ENCODE measurements at regions not wholly inside any gene's neighbourhood (a gene's known extent, or its start where the extent isn't known, plus 50 kb on each side); places are given as distances from the start of the nearest gene placed in this dataset.

- Histone ChIP-seq H3K27ac (no peak overlapping the region), H3K27me3 (no peaks in the 10 kb centered on the region), H3K9me3 (no peaks in the 10 kb centered on the region), H3K4me1 (peaks cover 11 to 20% of the 10 kb centered on the region in 2 donors), H3K36me3 (no peaks in the 10 kb centered on the region), H3K4me3 (no peak overlapping the region)
- TF ChIP-seq POLR2A (IDR thresholded peaks at IDR 0.05): no peak
- DNase-seq: no peak
- no peak for ATAC-seq
- in situ Hi-C loops (cut with MboI; ENCODE audit: low sequenced_read_pairs in 4 of 4) (no loop called here), intact Hi-C loops (cut with DNase I; ENCODE audit: low total_unique reads) (no loop called here)
Measured at GRCh38 chr5:152226191-152226590, 178.9 kb downstream of the NMUR2 start.

- Histone ChIP-seq H3K4me3 (no peak overlapping the region), H3K9me3 (no peaks in the 10 kb centered on the region), H3K27me3 (no peaks in the 10 kb centered on the region), H3K27ac (peak overlapping the region; percentile 21 to 67 (median 43)), H3K4me1 (peaks cover 11 to 20% of the 10 kb centered on the region in 2 donors), H3K36me3 (no peaks in the 10 kb centered on the region)
- no peak for TF ChIP-seq POLR2A (IDR thresholded peaks at IDR 0.05)
- TF ChIP-seq CTCF (IDR thresholded peaks at IDR 0.05 in 4 of 5, conservative IDR thresholded peaks at IDR 0.05 in 1 of 5): no peak
- ATAC-seq: peak; percentile 47 to 81
- in situ Hi-C loops (cut with MboI; ENCODE audit: low sequenced_read_pairs in 4 of 4) (no loop called here), intact Hi-C loops (cut with DNase I; ENCODE audit: low total_unique reads) (no loop called here)
- no peak for DNase-seq
Measured at GRCh38 chr5:152221721-152222629, 183.1 kb downstream of the NMUR2 start.

- intact Hi-C loops (cut with DNase I; ENCODE audit: low total_unique reads): no loop called here
- H3K36me3 ChIP-seq: no peaks in the 10 kb centered on the region
- H3K4me3 ChIP-seq: no peak overlapping the region
- peak in 1 of 2 donors; percentile 48 for ATAC-seq
- no peaks in the 10 kb centered on the region for H3K9me3 ChIP-seq
- no peak for DNase-seq
- H3K4me1 ChIP-seq: peaks cover 11 to 17% of the 10 kb centered on the region in 2 donors
- no peak overlapping the region for H3K27ac ChIP-seq
- in situ Hi-C loops (cut with MboI; ENCODE audit: low sequenced_read_pairs in 4 of 4): no loop called here
- no peaks in the 10 kb centered on the region for H3K27me3 ChIP-seq
- no peak for TF ChIP-seq CTCF (IDR thresholded peaks at IDR 0.05 in 4 of 5, conservative IDR thresholded peaks at IDR 0.05 in 1 of 5)
- TF ChIP-seq POLR2A (IDR thresholded peaks at IDR 0.05): no peak
Measured at GRCh38 chr5:152218694-152219093, 186.4 kb downstream of the NMUR2 start.

GRCh38 chr5:152205804-152206203 is 199.3 kb downstream of the NMUR2 start:
- intact Hi-C loops (cut with DNase I; ENCODE audit: low total_unique reads): no loop called here

More at GRCh38 chr5:152205804-152206203, 199.3 kb downstream of the NMUR2 start:
- Histone ChIP-seq H3K4me3 (no peak overlapping the region), H3K27ac (no peak overlapping the region), H3K27me3 (no peaks in the 10 kb centered on the region), H3K9me3 (no peaks in the 10 kb centered on the region), H3K4me1 (no peaks in the 10 kb centered on the region), H3K36me3 (no peaks in the 10 kb centered on the region)
- ATAC-seq: no peak
- in situ Hi-C loops (cut with MboI; ENCODE audit: low sequenced_read_pairs in 4 of 4): no loop called here
- TF ChIP-seq POLR2A (IDR thresholded peaks at IDR 0.05) (no peak), CTCF (IDR thresholded peaks at IDR 0.05 in 4 of 5, conservative IDR thresholded peaks at IDR 0.05 in 1 of 5) (no peak)
- DNase-seq: no peak
